ENCODE measurements at regions not wholly inside any gene's neighbourhood (a gene's known extent, or its start where the extent isn't known, plus 50 kb on each side); places are given as distances from the start of the nearest gene placed in this dataset.

DNA sequence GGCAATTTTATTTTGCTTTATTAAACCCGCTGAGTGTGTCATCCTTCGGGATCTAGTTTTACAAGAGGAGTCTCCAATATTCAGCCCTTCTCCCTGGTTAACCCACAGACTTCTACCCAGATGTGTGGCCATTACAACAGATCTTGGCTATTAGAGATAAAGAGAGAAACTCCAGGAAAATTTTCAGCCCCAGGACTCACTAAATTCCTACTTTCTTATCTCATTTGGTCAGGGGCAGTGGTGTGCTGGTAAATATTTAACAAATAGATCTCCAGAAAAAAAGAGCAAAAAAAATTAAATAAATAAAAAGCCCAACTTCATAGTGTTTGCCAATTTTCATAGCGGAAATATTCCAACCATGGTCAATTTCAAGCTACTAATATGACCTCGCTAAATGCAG is 168.4 kb downstream of the RND3 start:
- no peak for DNase-seq

DNA sequence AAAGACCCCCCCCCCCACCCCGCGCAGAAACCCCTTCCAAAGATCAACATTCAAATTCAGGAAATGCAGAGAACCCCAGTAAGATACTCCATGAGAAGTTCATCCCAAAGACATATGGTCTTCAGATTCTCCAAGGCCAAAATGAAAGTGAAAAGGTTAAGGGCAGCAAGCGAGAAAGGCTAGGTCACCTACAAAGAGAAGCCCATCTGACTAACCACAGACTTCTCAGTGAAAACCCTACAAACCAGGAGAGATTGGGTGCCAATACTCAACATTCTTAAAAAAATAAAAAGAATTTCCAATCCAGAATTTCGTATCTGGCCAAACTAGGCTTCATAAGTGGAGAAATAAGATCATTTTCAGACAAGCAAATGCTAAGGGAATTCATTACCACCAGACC is 175.2 kb downstream of the RND3 start:
- no peak for DNase-seq

DNA sequence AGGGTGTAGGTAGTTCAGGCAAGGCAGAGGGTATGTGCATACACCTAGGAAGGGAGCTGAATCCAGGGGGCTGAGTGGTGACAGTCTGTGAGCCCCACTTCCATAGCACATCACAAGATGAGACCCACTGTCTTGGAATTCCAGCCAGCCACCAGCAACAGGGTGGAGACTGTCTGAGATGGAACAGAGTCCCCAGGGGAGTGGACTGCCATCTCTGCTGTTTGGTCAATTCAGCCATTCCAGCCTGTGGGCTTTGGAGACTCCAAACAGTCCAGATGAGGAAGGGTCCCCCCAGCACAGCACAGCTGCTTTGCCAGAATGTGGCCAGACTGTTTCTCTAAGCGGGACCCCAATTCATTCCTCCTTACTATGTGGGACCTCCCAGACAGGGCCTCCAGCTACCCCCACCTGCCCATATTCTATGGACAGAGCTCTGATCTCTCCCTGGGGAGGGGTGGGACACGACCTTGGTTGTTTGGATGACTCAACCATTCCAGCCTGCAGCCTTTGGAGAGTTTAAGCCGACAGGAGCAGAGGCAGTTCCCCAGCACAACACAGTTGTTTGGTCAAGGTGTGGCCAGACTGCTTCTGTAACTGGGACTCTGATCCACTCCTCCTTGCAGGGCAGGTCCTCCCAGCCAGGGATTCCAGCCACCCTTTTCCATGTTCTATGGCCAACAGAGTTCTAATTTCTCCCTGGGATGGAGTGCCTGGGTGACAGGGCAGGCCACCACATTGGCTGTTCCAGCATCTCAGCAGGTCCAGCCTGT is 178.0 kb downstream of the RND3 start:
- no peak for DNase-seq

DNA sequence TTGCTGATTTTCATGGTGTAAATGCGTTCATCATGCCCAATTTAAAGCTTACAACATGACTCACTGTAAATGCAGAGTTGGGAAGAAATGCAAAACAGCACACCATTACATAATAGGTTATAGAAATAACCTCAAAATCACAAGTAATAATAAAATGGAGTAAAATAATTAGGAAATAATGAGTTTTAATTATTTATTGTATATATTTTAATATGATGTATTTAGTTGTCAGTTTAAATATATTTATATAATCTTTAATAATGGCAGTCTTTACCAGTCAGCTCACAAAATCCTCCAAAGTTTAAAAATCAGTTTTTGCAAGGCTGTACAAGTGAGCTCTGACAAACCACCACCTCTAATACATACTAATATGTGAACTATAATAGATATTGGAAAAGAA is 180.2 kb downstream of the RND3 start:
- no peak for DNase-seq

DNA sequence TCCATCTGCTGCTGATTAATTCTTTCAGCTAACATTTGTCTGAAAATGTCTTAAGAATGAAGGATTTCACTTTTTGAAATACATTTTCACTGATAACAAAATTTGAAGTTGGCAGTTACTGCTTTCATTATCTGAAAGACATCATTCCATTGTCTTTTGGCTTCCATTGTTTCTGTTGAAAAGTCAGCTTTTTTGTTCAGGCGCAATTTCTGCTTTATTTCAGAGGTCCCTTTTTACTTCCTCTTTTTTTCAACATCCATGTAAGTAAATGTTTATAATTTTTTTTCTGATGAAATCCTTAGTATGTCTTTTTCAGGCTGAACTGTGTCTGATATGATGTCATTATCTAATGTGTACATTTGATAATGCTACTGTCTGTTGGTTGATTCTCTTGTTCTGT is 184.2 kb downstream of the RND3 start:
- DNase-seq: no peak

DNA sequence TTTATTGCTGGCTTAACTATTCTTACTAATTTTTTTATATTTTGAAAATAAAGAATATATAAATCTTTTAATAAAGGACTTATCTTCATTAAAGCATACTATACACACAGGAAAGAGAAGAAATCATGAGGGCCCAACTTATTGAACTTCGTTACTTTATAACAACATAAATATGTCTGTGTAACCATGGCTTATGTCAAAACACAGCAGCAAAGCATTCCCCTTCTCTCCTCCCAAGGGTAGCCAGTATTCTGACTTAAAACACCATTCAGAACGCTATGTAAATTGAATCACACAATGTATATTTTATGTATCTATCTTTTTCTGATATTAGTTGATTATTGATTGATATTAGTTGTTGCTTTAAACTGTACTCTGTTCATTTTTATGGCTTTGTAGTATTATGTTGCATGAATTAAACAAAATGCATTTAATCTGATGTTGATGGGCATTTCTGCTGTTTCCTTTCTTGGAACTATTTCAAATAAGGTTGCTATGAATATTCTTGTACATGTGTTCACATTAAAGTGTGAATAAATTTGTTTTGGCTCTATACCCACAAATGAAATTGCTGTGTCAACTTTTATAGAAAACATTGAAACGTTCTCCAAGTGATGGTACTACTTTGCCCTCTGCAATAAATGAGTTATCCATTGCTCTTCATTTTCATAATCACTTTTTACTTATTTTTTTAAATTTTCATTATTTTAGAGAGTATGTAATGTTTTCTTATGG is 188.7 kb downstream of the RND3 start:
- no peak for DNase-seq

DNA sequence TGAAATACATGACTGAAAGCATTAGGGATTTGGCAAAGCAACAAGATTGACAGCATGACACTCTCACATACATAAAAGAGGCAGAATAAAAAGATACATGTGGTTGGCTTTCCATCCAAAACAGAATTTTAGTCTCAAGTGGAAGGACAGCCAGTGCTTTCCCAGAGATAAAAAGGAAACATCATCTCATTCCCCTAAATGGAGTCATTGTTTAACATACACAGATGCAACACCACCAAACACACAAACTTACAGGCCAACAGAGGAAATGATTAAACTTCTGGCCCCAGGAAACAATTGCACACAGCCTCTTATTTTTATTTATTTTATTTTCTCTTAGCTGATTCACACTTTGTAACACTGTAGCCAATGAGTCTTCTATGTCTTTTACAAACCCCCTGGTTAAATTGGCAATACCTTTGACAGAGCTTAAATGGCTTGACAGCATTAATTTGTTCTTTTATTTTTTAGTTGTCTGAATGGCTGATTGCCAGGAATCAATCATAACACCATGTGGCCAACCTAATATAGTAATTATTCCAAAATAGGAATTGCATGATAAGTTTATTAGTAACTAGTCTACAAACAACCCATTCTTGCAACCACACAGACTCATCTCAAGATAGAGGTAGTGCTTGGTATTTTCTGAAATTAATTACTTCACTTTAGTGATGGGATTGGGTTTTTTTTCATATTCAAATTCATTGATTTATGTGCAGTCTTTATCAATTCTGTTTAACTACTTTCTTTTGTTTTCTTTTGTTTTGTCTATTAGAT is 190.5 kb downstream of the RND3 start:
- peak in 1 of 56 donors; percentile 4 for DNase-seq

DNA sequence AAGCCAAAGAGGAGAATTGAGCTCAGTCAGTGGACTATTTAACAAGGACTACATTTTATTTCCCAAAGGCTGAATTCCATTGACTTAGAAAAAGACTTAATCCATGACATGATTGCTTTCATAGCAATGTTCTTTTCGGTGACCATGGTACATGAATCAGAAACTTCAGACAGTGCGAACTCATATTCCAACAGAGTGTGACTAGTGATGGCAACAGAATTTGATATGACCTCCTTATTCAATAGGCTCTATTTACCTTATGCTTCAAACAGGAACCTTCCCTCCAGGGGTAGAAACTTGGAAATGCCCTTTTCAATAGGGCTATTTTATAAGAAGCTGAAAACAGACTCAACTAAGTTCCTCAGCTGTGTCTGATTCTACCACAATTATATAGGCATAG is 191.9 kb downstream of the RND3 start:
- no peak for DNase-seq

DNA sequence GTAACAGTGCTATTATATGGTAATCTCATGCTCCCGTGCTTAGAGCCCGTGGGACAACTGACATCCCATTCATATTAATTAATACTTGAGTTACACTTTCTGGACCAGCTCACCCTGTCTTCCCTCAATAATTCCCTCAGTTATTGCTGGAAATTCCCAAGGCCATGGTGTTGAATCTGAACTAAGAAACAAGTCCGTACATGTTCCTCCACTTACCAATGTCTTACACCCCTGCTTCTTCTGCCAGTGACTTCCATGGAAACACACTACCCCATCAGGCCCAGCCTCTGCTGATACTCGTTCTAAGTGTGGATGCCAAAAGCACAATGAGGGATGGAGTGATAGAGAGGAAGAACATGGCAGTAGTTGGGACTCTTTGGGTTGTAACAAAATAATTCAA is 193.7 kb downstream of the RND3 start:
- DNase-seq: no peak

DNA sequence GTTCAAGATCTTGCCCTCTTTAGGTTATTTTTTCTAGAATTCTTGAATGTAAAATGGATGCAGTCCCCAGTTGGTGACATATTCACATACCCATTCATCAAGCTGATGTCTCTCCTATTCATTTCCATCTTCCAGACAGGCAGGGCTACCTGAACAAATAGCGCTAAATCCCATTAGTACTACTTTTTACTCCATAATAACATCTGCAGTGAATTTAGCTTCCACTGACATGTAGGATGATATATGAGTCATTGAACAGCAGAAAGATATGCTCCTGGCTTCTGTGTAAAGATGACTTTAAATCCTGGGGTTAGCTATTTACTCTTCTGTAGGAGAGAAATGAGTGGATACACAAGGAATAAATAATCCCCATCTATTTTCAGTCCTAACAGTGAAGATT is 194.7 kb downstream of the RND3 start:
- no peak for DNase-seq

DNA sequence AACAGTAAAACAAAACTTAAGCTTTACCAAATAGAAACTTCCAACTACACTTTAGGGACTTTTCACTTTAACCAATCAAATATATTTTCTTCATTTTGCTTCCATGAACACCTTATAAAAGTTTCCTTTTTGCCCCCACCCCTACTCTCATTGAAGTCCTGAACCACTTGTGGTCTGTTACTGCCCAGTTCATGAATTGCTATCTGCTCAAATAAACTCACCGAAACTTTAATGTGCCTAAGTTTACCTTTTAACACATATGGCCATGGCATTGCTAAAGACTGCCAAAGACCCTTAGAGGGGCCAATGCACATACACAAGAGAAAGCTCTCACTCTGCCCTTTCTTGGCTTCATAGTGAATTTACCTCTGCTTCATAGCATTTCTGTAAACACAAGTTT is 195.3 kb downstream of the RND3 start:
- no peak for DNase-seq

DNA sequence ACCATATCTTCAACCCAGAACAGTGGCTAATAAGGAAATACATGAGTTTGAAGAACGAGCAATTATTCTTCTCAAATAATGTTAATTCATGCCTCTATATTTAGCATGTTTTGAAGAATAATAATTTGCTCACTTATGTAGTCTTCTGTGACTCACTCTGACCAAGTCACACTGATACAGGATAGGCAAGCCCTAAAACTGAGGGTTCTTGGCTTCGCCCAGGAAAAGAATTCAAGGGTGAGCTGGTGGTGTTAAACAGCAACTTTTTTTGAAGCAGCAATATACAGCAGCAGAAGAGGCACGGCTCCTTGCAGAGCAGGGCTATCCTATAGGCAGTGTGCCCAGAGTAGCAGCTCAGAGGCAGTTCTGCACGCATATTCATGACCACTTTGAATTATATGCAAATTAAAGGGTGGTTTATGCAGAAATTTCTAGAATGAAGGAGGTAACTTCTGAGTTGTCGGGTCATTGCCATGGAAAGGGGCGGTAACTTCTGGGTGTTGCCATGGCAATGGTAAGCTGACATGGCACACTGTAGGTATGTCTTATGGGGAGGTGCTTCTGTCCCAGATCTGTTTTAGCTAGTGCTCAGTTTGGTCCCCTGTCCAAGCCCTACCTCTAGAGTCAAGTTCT is 200.6 kb downstream of the RND3 start:
- DNase-seq: no peak

DNA sequence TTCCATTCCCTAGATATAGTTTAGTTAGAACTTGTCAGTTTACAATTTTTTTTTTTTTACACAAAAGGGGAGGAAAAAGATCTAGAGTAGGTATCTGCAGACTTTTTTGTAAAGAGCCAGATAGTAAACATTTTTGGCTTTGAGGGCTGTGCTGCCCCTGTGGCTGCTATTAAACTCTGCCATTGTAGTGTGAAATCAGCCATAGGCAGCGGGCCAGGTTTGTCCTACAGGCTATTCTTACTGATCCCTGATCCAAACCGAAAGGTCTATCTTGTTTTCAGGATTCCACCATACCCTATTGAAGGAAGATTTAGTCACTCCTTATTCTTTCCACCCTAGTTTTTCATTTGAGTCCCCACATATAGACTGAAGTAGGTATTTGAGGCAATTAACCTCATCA is 203.4 kb downstream of the RND3 start:
- DNase-seq: no peak

DNA sequence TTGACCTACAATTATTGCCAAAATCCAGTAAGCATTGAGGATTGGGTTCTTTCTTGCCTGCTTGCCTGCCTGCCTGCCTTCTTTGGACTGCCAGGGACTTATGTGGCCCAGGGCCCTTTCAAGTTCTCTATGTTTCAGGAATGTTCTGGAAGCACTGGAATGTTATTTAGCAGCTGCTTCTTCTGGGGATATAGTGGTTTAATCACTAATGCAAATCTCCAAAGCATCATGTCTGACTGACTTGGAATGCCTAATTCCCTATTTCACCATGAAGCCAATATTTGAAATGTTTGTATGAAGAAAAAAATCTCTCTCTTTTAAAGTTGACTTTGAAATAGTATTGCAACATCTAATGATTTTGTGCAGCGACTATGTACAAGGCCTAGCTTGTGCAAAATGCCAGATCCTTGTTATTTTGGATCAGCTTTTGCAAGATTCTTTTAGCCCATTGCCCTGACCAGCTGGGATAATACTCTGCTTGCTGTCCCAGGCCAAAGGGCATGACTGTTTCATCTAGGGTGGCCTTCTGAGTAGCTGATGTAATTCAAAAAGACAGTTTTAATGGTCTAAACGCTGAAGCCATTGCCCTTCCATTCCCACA is 204.6 kb downstream of the RND3 start:
- no peak for DNase-seq

DNA sequence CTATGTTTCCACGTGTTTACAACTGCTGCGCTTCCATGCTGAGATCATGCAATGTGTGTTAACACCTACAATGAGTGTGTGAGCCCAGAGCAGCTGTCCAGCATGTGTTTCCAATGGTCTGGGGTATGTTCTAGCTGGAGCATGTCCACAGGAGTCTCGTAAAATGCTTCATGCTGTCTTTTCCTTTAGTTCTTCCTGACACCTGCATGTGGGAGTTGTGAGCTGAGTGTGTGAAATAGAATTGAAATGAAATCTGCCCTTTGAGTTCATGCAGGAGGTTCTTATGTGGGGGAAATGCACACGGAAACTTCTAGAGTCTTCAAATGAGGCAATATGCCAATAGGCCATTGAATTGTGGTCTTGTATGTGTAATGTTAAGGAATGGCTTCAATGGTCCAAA is 205.1 kb downstream of the RND3 start:
- DNase-seq: no peak

DNA sequence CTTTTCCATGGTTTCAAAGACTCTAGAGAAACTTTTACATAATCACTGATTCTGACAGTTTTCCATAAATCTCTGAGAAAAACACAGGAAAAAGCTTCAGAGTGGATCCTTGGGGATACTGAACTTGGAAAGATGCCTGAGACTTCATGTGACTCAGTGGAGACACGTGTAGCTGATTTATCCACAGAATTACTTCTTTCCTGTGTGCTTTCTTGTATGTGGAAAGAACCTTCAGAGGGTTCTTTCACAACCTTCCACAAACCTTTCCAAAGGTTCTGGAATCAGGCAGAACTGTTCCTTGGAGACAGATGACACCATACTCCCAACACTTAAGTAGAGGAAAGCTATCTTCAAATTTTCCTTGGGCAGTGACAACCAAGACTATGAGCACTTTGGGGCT is 207.2 kb downstream of the RND3 start:
- no peak for DNase-seq

DNA sequence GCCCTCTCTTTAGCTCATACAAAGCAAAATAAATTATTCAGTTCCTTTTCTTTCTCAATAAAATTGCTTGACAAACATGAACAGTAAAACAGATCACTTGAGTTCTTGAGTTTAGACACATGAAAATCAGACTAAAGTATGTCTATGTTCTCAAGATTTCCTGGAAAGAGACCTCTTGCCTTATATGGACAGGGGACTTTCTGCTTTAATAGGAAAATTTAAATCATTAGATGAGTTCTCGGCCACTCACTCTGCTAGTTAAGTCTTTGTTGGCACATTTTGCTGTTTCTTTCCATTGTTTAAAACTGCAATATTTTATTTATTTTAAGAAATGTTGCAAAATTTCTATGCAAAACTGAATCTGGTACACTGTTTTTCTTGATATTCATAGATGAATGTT is 207.8 kb downstream of the RND3 start:
- DNase-seq: no peak

DNA sequence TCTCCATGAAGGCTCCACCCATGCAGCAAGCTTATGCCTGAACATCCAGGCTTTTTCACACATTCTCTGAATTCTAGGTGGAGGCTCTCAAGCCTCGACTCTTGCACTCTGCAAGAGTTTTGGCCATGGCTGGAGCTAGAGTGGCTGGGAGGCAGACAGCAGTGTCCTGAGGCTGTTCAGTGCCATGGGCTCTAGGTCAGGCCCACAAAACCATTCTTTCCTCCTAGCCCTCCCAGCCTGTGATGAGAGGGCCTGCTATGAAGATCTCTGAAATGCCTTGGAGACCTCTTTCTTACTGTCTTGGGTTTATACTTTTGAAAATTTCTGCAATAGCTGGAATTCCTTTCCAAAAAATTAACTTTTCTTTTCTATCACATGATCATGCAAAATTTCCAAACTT is 210.7 kb downstream of the RND3 start:
- DNase-seq: no peak

DNA sequence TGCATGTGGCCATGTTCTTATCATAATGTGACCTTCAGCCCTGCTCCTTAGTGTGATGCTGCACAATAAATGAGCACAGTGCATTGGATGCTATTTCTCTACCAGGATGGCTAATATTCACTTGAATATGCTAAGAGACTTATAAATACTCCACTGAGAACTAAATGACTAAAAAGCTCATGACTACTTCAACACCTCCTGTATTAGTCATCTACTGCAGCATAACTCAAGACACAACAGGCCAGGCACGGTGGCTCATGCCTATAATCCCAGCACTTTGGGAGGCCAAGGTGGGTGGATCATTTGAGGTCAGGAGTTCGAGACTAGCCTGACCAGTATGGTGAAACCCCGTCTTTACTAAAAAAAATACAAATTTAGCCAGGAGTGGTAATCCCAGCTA is 213.4 kb downstream of the RND3 start:
- DNase-seq: no peak

DNA sequence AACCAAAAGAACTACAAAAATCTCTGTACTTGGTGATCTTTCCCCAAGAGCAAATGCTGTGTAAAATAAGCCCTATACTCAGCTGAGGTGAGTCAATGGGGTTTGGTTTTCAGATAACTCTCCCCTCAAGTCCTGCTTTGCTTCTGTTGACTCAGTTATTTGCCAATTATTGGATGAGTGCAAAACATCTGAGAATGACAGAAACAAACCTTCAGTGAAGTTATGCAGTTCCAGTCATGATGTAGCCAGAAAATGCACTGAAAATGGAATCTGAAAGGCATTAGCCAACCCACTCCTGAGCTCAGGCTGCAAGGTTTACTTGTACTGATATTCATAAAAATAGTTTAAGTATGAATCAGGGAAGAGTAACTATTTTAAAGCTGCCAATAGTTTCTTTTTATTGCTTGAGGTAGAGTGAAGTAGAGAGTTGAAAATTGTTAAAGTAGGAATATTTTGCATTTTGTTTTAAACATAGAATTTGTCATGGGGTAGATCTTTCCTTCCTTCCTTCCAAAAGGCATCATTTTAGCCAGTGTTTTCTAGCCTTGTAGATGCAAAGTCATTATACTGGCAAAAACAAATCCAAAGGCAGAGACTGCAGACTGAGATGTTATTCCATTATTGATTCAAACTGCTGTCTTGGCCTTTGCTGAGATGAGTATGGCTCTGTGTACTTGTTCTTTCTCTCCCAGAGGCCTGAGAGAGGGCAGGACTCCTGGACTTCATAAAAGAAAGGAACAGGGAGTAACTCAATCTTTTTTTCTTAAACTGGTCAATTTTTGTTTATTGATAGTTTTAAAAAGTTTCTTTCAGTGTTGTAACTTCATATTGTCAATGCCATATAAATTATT is 215.3 kb downstream of the RND3 start:
- no peak for DNase-seq

Data from amygdala (tissue), 56 donors.